Right atrium auricular region (tissue), 2 donors: ENCODE measurements at regions not wholly inside any gene's neighbourhood (a gene's known extent, or its start where the extent isn't known, plus 50 kb on each side); places are given as distances from the start of the nearest gene placed in this dataset.

Source experiments
- DNase-seq: peaks from one replicate; pipeline ENCODE4 v3.0.0-alpha.2; 2019; ENCODE audit warnings: low spot score
- H3K27ac ChIP-seq, 2 donors: fragments of 200-600 bp; sonication (generic); 1 replicate in 1 of 2; 2 replicates in 1 of 2; pipeline ENCODE4 v1.5.1; 2016 to 2019
- H3K27me3 ChIP-seq, 2 donors: fragments of 200-600 bp; sonication (generic); one replicate each; pipeline versions ENCODE4 v1.5.1 to v1.6.0; 2017 to 2019
- H3K36me3 ChIP-seq: fragments of 200-600 bp; sonication (generic); one replicate; pipeline ENCODE4 v1.5.1; 2016
- H3K4me1 ChIP-seq, 2 donors: fragments of 200-600 bp; sonication (generic); one replicate each; pipeline versions ENCODE4 v1.5.1 to v1.6.0; 2017 to 2019
- H3K4me3 ChIP-seq, 2 donors: fragments of 200-600 bp; sonication (generic); 1 replicate in 1 of 2; 2 replicates in 1 of 2; pipeline ENCODE4 v1.5.1; 2017 to 2019; ENCODE audit warnings: mild to moderate bottlenecking in 1 of 2, moderate library complexity in 1 of 2
- H3K9me3 ChIP-seq, 2 donors: fragments of 200-600 bp; sonication (generic); one replicate each; pipeline ENCODE4 v1.5.1; 2019
- TF ChIP-seq, protein P1 (sequence below), 2 donors: fragments of 200-600 bp; sonication (generic); IDR thresholded peaks; one replicate each; pipeline ENCODE4 v1.5.1; 2019; ENCODE audit warnings: antibody characterized with exemption in 2 of 2

DNA sequence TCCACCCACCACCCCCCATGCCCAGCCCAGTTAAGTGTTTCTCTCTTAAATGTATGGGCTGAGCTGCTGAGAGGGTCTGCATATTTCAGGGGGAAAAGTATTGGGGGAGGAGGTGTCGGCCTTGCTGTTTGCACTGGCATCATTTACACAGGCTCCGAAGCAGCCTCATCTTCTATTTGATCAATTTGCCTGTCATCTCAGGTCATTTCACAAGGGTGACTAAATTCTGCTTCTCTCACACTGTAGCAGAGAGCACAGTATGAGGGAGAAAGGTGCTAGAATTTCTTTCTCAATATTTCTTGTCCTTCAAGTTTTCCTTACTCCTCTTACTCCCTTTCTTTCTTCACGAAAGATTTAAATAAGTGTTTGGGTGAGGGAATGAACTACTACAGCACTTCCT, 135.9 kb downstream of the AACS start:
- Histone ChIP-seq H3K4me3 (no peak overlapping the region), H3K4me1 (no peaks in the 10 kb centered on the region), H3K9me3 (no peaks in the 10 kb centered on the region), H3K27ac (no peak overlapping the region), H3K36me3 (no peaks in the 10 kb centered on the region), H3K27me3 (no peaks in the 10 kb centered on the region)
- TF ChIP-seq, protein P1, sequence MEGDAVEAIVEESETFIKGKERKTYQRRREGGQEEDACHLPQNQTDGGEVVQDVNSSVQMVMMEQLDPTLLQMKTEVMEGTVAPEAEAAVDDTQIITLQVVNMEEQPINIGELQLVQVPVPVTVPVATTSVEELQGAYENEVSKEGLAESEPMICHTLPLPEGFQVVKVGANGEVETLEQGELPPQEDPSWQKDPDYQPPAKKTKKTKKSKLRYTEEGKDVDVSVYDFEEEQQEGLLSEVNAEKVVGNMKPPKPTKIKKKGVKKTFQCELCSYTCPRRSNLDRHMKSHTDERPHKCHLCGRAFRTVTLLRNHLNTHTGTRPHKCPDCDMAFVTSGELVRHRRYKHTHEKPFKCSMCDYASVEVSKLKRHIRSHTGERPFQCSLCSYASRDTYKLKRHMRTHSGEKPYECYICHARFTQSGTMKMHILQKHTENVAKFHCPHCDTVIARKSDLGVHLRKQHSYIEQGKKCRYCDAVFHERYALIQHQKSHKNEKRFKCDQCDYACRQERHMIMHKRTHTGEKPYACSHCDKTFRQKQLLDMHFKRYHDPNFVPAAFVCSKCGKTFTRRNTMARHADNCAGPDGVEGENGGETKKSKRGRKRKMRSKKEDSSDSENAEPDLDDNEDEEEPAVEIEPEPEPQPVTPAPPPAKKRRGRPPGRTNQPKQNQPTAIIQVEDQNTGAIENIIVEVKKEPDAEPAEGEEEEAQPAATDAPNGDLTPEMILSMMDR (IDR thresholded peaks at IDR 0.05), result no peak
- no peak for DNase-seq

DNA sequence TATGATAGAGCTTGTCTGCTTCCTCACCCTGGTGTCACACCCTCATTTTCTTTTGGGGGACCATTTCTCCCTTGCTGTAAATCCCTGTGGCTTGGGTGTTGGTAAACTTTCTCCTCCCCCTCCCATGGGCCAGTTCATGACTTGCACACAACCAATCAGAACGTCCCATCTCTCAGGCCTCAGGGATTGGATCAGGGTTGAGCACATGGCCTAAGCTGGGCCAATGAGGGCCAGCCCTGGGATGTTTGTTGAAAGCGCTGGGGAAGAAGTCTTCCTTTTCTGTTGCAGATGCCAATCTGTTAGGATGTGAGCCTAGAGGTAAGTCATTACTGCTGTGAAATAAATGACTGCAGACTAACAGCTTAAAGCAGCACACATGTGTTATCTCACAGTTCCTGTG, 136.7 kb downstream of the AACS start:
- no peak overlapping the region for H3K27ac ChIP-seq
- no peaks in the 10 kb centered on the region for H3K27me3 ChIP-seq
- H3K36me3 ChIP-seq, result no peaks in the 10 kb centered on the region
- DNase-seq, result no peak
- no peak overlapping the region for H3K4me3 ChIP-seq
- TF ChIP-seq, protein P1 (IDR thresholded peaks at IDR 0.05), result no peak
- H3K4me1 ChIP-seq, result no peaks in the 10 kb centered on the region
- H3K9me3 ChIP-seq, result no peaks in the 10 kb centered on the region

DNA sequence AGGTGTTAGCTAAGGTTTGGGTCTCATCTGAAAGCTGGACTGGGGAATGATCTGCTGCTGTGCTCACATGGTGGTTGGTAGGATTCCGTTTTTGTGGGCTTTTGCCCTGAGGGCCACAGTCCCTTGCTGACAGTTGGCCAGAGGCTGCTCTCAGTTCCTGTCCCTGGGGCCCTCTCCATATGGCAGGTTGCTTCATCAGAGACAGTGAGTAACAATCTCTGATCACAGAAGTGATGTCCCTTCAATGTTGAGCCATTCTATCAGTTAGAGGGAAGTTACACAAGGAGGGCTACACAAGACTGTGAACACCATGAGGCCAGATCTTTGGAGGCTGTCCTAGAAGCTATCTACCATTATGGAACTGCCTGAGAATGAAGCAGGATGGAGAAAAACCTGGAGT, 137.2 kb downstream of the AACS start:
- Histone ChIP-seq H3K4me1 (no peaks in the 10 kb centered on the region), H3K27me3 (no peaks in the 10 kb centered on the region), H3K27ac (no peak overlapping the region), H3K9me3 (no peaks in the 10 kb centered on the region), H3K4me3 (no peak overlapping the region), H3K36me3 (no peaks in the 10 kb centered on the region)
- TF ChIP-seq, protein P1 (IDR thresholded peaks at IDR 0.05), result no peak
- DNase-seq, result no peak

DNA sequence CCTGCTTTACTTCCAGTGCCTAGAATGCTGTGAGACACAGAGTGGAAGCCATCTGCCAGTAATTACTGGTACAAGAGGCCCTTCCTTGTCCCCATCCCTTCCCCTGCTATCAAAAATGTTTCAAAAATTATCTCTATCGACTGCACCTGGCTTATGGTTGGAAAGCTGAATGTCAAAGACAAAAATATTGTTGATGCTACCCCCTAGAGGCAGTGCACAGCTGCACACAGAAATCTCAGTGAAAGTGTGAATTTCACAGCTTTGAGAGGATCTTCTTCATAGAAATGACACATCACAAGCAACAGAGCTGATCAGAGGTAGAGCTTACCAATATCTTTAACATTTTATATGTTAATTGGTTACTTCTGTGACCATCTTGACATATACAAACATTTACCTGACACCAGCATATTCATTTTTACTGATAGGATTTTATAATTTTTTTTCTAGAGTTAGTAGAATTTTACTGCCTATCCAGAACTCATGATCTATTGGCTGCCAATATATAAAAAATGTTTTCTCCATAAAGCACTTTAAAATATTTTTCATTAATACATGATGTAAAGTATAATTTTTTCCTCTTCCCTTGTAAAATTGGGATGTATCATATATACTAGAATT, 138.0 kb downstream of the AACS start:
- H3K4me1 ChIP-seq, result no peaks in the 10 kb centered on the region
- no peak overlapping the region for H3K27ac ChIP-seq
- H3K27me3 ChIP-seq, result no peaks in the 10 kb centered on the region
- TF ChIP-seq, protein P1 (IDR thresholded peaks at IDR 0.05), result peak in 1 of 2 donors; percentile 53
- no peak overlapping the region for H3K4me3 ChIP-seq
- no peaks in the 10 kb centered on the region for H3K36me3 ChIP-seq
- no peaks in the 10 kb centered on the region for H3K9me3 ChIP-seq
- DNase-seq, result no peak

DNA sequence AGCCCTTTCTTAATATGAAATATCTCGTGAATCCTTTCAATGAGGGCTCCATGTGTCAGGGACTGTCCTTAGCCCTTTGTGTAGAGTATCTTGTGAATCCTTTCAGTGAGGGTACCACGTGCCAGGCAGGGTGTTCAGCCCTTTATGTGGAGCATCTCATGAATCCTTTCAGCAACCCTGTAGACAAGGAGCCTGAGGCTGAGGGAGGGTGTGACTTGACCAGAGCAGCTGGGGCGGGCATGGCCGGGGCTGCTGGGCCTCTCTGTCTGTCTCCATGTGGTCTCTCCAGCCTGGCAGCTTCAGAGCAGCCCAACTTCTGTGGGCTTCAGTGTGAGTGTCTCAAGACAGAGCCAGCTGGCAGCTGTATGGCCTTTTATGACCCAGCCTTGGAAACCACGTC, 140.2 kb downstream of the AACS start:
- Histone ChIP-seq H3K9me3 (no peaks in the 10 kb centered on the region), H3K4me1 (no peaks in the 10 kb centered on the region), H3K27me3 (no peaks in the 10 kb centered on the region), H3K4me3 (no peak overlapping the region), H3K36me3 (no peaks in the 10 kb centered on the region), H3K27ac (no peak overlapping the region)
- TF ChIP-seq, protein P1 (IDR thresholded peaks at IDR 0.05), result no peak
- DNase-seq, result no peak

DNA sequence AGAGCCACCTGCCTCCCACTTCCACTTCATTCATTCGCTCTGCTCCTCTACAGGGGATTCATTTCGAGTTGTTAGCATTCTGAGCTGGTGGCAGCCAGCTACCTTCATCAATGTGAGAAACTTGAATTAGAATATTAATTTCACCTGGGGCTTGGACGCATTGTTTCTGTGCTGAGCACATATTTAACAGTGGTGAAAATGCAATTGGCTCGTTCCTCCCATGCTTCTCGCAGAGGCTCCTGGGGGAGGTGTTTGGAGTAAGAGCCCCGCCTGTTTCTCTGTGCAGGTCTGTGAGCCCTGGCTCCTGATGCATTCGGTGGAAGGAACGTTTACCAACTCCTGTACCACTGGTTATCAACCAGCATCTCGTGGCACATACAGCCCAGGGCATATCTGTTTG, 141.5 kb downstream of the AACS start:
- Histone ChIP-seq H3K27ac (no peak overlapping the region), H3K9me3 (no peaks in the 10 kb centered on the region), H3K4me1 (no peaks in the 10 kb centered on the region), H3K27me3 (no peaks in the 10 kb centered on the region), H3K4me3 (no peak overlapping the region), H3K36me3 (no peaks in the 10 kb centered on the region)
- no peak for DNase-seq
- TF ChIP-seq, protein P1 (IDR thresholded peaks at IDR 0.05), result no peak
